ENCODE measurements at regions not wholly inside any gene's neighbourhood (a gene's known extent, or its start where the extent isn't known, plus 50 kb on each side); places are given as distances from the start of the nearest gene placed in this dataset.
"Not testable (repeated sequence)": the region's sequence is repeated elsewhere in the genome, so short reads cannot be mapped to it uniquely, and the experiment has no call there.

- DNase-seq, result no peak
Measured at GRCh38 chr2:221999166-221999565, 299.6 kb downstream of the PAX3 start.

- no peak for DNase-seq
Measured at GRCh38 chr2:221997683-221998082, 301.1 kb downstream of the PAX3 start.

- DNase-seq, result no peak
Measured at GRCh38 chr2:221997100-221997499, 301.7 kb downstream of the PAX3 start.

- no peak for DNase-seq
Measured at GRCh38 chr2:221994926-221995325, 303.9 kb downstream of the PAX3 start.

- not testable (repeated sequence) for DNase-seq
Measured at GRCh38 chr2:221984376-221984775, 314.4 kb downstream of the PAX3 start.

- DNase-seq, result no peak
Measured at GRCh38 chr2:221981912-221982470, 316.8 kb downstream of the PAX3 start.

GRCh38 chr2:221975151-221975550 is 323.6 kb downstream of the PAX3 start:
- DNase-seq, result no peak

- no peak for DNase-seq
Measured at GRCh38 chr2:221973902-221974301, 324.9 kb downstream of the PAX3 start.

GRCh38 chr2:221973502-221973901 is 325.3 kb downstream of the PAX3 start:
- DNase-seq, result no peak

GRCh38 chr2:221972813-221973478 is 325.9 kb downstream of the PAX3 start:
- no peak for DNase-seq

GRCh38 chr2:221970389-221970788 is 328.4 kb downstream of the PAX3 start:
- DNase-seq, result no peak

- no peak for DNase-seq
Measured at GRCh38 chr2:221969830-221970144, 329.0 kb downstream of the PAX3 start.

- DNase-seq, result peak; percentile 39
Measured at GRCh38 chr2:221969087-221969829, 329.5 kb downstream of the PAX3 start.

GRCh38 chr2:221962186-221962585 is 336.6 kb downstream of the PAX3 start:
- no peak for DNase-seq

GRCh38 chr2:221961561-221961960 is 337.2 kb downstream of the PAX3 start:
- no peak for DNase-seq

GRCh38 chr2:221958224-221958623 is 340.6 kb downstream of the PAX3 start:
- no peak for DNase-seq

- no peak for DNase-seq
Measured at GRCh38 chr2:221948076-221948475, 350.7 kb downstream of the PAX3 start.

GRCh38 chr2:221944452-221944851 is 354.3 kb downstream of the PAX3 start:
- not testable (repeated sequence) for DNase-seq

- DNase-seq, result no peak
Measured at GRCh38 chr2:221943076-221943810, 355.6 kb downstream of the PAX3 start.

- DNase-seq, result no peak
Measured at GRCh38 chr2:221931251-221931991, 359.3 kb upstream of the EPHA4 start.

GRCh38 chr2:221929259-221929658 is 357.2 kb upstream of the EPHA4 start:
- DNase-seq, result no peak

GRCh38 chr2:221926327-221926726 is 354.2 kb upstream of the EPHA4 start:
- DNase-seq, result no peak
